Stimulated activated CD8-positive, alpha-beta memory T cell treated with anti-CD3 and anti-CD28 coated beads, Interleukin-7, amount 100 ng/mL, for 4 hours (primary cell): ENCODE measurements at regions not wholly inside any gene's neighbourhood (a gene's known extent, or its start where the extent isn't known, plus 50 kb on each side); places are given as distances from the start of the nearest gene placed in this dataset.
"Not testable (repeated sequence)": the region's sequence is repeated elsewhere in the genome, so short reads cannot be mapped to it uniquely, and the experiment has no call there.

ENCODE experiments used
- DNase-seq, 2 donors: peaks; one replicate each; pipeline ENCODE4 v3.0.0-alpha.2; 2020; ENCODE audit warnings: low read depth in 2 of 2

GRCh38 chr17:30731210-30732132 lies 93.0 kb downstream of the CRLF3 start:
- DNase-seq, result peak; percentile 61 to 82

DNA sequence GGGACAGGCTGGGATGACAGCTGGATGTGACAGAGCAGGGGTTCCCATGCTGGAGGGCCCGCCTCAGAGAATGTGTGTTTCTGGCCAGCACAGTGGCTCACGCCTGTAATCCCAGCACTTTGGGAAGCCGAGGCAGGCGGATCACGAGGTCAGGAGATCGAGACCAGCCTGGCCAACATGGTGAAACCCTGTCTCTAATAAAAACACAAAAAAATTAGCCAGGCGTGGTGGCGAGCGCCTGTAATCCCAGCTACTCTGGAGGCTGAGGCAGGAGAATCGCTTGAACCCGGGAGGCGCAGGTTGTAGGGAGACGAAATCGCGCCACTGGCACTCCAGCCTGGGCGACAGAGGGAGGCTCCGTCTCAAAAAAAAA lies 93.7 kb downstream of the CRLF3 start:
- DNase-seq, result not testable (repeated sequence)

DNA sequence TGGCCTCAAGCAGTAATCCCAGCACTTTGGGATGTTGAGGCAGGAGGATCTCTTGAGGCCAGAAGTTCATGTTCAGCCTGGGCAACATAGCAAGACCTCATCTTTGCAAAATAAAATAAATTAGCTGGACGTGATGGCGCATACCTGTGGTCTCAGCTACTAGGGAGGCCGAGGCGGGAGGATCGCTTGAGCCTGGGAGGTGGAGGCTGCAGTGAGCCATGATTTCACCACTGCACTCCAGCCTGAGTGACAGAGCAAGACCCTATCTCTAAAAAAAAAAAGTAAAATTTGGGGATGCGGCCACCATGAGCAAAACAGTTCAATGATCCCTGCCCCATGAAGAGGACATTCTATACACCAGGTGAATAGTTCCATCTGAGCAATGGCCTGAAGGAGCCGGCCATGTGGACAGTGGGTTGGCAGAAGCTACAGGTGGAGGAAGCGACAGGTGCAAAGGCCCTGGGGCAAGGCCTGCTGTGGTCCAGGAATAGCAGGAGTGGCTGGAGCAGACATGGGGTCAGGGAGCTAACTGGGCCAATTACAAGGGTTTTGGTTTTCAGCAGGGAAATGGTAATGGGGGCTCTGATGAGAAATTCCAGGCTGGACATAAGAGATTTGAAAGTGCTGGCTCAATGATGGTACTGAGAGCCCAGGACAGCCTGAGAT lies 94.2 kb downstream of the CRLF3 start:
- not testable (repeated sequence) for DNase-seq

DNA sequence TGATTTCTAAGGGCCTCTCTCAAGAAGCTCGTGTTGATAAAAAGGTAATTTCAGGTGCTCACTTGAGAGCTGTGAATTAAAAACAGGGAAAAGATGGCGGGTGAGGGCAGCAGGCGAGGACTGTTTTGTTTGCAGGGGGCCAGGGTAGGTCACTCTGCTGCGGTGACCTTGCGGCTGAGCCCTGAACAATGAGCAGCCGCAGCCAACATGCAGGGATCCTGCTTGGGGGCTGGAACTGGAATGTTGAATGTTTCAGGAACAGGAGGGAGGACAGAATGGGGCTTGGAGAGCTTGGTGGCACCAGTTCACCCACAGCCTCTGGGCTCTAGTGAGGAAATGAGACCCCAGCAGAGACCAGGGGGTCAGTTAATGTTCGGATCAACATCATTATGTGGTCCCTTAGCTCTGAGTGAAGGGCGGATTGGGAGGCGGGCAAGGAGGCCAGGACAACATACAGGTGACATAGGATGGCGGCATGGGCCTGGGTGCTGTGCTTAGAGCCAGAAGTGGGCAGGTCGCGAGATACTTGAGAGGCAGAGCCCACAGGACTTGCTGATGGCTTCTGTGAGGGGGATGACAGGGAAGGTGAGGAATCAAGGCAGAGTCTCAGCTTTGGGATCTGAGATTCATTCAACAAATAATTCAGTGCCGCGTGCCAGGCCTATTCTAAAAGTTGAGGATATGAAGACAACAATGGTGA lies 94.9 kb downstream of the CRLF3 start:
- not testable (repeated sequence) for DNase-seq

- not testable (repeated sequence) for DNase-seq
Measured at GRCh38 chr17:30727517-30727916, 97.0 kb downstream of the CRLF3 start.

- not testable (repeated sequence) for DNase-seq
Measured at GRCh38 chr17:30726734-30727133, 97.8 kb downstream of the CRLF3 start.

- DNase-seq, result not testable (repeated sequence)
Measured at GRCh38 chr17:30726310-30726709, 98.2 kb downstream of the CRLF3 start.

GRCh38 chr17:30724034-30724650 lies 100.3 kb downstream of the CRLF3 start:
- not testable (repeated sequence) for DNase-seq

GRCh38 chr17:30722114-30722780 lies 102.2 kb downstream of the CRLF3 start:
- not testable (repeated sequence) for DNase-seq

GRCh38 chr17:30720971-30721370 lies 103.5 kb downstream of the CRLF3 start:
- DNase-seq, result not testable (repeated sequence)

GRCh38 chr17:30720013-30720471 lies 104.5 kb downstream of the CRLF3 start:
- DNase-seq, result no peak

DNA sequence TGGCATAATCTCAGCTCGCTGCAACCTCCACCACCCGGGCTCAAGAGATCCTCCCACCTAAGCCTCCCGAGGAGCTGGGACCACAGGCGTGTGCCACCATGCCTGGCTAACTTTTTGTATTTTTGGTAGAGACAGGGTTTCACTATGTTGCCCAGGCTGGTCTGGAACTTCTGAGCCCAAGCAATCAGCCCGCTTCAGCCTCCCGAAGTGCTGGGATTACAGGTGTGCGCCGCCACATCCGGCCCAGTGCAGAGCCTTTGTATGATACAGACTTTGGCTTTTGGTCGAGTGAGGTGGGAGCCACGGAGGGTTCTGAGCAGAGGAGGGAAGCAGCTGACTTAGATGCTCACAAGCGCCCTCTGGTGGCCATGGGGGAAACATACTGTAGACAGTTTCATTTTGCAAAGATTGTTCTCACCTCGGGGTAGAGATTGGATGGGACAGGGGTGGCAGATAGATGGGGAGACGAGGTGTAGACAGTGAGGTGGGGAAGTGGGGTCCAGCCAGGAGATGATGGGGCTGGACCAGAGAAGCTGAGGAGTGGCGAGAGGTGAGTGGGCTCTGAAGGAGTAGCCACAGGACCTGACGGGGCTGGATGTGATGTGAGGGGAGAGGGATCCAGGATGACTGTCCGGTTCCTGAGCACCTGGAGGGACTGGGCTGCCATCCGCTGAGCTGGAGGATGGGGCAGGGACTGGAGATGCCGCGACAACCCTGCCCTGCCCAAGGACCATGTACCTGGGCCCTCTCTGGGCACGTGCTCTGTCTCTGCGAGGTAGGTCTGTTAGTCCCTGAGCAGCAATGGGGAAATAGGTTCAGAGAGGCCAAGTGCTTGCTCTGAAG lies 105.1 kb downstream of the CRLF3 start:
- DNase-seq, result peak; percentile 56 to 62

DNA sequence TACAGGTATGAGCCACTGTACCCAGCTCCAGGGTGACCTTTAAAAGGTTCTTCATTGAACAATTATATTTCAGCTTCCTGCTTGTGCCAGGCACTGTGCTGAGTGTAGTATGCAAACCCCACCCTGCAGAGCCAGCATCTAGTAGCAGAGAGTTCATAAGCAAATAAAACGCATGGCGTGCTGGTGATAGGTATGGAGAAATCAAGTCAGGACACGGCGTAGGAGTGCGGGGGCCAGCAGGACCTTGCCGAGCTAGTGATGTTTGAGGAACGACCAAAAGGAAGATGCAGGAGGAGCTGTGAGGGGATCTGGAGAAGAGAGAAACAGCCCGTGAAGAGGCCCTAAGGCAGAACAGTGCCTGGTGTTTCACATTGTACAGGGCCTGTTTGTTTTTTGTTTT lies 105.8 kb downstream of the CRLF3 start:
- not testable (repeated sequence) for DNase-seq

DNA sequence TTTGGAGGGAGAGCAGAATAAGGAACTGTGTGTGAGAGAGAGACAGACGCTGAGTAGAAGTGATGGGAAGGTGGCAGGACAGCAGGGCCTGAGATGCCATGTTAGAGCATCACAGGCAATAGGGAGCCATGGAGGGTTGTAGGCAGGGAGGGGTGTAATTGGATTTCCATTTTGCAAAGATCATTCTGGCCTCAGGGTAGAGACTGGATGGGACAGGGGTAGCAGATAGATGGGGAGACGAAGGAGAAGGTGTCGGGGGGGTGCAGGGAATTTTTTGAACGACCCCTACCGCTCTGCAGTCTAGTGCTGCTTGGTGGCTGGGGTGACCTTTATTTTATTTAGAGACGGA lies 106.4 kb downstream of the CRLF3 start:
- not testable (repeated sequence) for DNase-seq

DNA sequence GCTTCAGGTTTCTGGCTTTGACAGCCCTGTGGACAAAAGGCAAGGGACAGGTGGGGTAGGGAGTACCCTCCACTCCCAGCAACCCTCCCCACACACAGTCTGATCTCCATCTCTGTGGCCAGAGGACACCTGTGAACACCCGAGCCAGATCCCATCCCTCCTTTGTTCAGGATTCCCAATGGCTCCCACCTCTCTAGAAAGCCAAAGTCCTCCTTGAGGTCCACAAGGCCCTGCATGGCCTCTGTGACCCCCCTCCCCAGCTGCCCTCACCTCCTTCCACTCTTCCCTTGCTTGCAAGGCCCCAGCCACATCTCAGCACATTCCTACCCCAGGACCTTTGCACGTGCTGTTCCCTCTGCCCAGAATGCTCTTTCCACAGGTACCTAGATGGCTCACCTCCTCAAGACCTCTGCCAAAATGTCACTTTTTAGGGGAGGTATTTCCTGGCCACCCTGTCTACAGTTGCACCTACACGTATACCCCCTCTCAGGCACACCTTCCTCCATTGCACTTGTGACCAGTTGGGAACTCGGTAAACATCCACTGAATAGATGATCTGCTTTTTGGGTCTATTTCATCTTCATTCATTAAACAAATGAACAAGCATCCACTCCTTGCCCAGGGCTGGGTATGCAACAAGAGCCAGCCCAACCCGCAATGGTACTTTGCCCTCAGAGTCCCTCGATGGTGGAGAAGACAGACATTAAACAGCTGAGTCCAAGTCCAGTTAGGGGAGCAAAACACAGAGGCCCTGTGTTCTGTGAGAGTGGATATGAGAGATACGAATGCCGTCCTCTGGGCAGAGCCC lies 107.0 kb downstream of the CRLF3 start:
- no peak for DNase-seq

- no peak for DNase-seq
Measured at GRCh38 chr17:30716461-30717290, 107.8 kb downstream of the CRLF3 start.

GRCh38 chr17:30714825-30715622 lies 109.5 kb downstream of the CRLF3 start:
- DNase-seq, result peak in 1 of 2 donors; percentile 19

DNA sequence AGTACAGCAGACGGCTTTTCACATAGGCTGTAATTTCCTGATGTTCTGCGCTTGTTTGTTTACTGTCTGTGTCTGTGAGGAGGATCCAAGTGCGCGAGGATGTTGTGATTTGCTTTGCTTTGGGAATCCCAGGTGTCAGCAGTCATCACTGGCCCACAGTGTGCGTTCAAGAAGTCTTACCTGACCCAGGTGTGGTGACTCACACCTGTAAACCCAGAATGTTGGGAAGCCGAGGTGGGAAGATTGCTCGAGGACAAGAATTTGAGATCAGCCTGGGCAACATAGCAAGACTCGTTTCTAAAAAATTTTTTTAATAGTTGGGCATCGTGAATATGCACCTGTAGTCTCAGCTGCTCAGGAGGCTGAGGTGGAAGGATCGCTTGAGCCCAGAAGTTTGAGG lies 110.7 kb downstream of the CRLF3 start:
- DNase-seq, result not testable (repeated sequence)
